ENCODE measurements at regions not wholly inside any gene's neighbourhood (a gene's known extent, or its start where the extent isn't known, plus 50 kb on each side); places are given as distances from the start of the nearest gene placed in this dataset.

DNA sequence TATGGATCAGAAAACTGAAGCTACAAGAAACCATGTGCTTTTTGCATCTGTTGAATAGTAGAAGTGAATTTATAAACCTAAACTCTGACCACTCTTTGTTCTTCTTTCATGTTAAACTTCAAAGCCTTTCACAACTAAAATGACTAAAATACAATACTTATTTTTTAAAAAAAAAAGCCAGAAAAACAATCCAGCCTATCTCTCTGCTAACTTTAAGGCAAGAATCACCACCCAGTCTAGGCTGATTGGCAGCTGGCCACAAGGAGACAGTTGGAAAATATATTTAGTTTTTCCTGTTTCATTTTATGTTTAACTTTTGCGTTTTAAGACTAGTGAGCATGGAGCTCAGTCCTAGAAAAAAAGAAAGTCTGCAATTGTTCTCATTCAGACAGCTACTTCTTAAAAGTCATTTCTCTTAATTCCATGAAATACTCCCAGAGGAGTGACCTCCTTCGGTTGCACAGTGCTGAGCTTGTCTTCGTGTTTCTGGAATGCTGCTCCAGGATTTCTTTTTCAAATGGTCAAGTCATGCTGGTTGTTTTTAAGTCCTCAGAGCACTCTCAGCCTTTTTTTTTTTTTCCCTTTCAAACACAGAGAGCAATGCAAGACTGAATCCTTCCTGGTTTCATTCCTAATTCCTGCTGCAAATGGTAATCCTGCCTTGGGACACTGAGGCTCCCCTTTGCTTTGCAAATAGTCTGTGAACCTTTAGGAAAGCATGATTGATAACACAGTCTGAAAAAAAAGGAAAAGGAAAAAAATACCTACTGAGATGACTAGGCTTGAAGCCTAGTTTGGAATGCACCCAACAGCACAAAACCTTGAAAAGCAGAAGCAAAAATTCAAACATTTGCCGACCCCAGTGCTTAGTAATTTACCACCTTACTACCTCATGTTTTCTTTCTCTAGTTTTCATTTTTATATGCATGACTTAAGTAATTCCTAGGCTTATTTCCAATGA lies 233.3 kb upstream of the DAAM1 start (continued):
- TF ChIP-seq, protein P1, sequence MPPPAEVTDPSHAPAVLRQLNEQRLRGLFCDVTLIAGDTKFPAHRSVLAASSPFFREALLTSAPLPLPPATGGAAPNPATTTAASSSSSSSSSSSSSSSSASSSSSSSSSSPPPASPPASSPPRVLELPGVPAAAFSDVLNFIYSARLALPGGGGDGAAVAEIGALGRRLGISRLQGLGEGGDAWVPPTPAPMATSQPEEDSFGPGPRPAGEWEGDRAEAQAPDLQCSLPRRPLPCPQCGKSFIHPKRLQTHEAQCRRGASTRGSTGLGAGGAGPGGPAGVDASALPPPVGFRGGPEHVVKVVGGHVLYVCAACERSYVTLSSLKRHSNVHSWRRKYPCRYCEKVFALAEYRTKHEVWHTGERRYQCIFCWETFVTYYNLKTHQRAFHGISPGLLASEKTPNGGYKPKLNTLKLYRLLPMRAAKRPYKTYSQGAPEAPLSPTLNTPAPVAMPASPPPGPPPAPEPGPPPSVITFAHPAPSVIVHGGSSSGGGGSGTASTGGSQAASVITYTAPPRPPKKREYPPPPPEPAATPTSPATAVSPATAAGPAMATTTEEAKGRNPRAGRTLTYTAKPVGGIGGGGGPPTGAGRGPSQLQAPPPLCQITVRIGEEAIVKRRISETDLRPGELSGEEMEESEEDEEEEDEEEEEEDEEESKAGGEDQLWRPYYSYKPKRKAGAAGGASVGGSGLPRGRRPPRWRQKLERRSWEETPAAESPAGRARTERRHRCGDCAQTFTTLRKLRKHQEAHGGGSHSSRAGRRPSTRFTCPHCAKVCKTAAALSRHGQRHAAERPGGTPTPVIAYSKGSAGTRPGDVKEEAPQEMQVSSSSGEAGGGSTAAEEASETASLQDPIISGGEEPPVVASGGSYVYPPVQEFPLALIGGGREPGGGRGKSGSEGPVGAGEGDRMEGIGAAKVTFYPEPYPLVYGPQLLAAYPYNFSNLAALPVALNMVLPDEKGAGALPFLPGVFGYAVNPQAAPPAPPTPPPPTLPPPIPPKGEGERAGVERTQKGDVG (CRISPR knock-in tag; IDR thresholded peaks at IDR 0.05), result no peak
- TF ChIP-seq JUND (IDR thresholded peaks at IDR 0.05; ENCODE audit: low read depth, low read length) (0 out of 2 replicates have a peak, but pooled peaks have one; percentile 43), SUPT20H (IDR thresholded peaks at IDR 0.05; ENCODE audit: borderline replicate concordance, control insufficient read depth, low read depth, low read length) (no peak), POLR2AphosphoS5 (IDR thresholded peaks at IDR 0.05; ENCODE audit: low read length) (no peak), YY1 (IDR thresholded peaks at IDR 0.05; ENCODE audit: low read depth, low read length) (no peak), NRF1 (conservative IDR thresholded peaks at IDR 0.05; ENCODE audit: low read depth, low read length) (no peak), DPF2 (IDR thresholded peaks at IDR 0.05) (peak; percentile 65), TAF1 (IDR thresholded peaks at IDR 0.05; ENCODE audit: borderline replicate concordance, low read depth, low read length) (no peak), RB1 (IDR thresholded peaks at IDR 0.05; ENCODE audit: borderline replicate concordance) (no peak), HDAC6 (IDR thresholded peaks at IDR 0.05; ENCODE audit: unreplicated experiment) (no peak), HDGF (IDR thresholded peaks at IDR 0.05) (no peak)
- TF ChIP-seq, protein P2, sequence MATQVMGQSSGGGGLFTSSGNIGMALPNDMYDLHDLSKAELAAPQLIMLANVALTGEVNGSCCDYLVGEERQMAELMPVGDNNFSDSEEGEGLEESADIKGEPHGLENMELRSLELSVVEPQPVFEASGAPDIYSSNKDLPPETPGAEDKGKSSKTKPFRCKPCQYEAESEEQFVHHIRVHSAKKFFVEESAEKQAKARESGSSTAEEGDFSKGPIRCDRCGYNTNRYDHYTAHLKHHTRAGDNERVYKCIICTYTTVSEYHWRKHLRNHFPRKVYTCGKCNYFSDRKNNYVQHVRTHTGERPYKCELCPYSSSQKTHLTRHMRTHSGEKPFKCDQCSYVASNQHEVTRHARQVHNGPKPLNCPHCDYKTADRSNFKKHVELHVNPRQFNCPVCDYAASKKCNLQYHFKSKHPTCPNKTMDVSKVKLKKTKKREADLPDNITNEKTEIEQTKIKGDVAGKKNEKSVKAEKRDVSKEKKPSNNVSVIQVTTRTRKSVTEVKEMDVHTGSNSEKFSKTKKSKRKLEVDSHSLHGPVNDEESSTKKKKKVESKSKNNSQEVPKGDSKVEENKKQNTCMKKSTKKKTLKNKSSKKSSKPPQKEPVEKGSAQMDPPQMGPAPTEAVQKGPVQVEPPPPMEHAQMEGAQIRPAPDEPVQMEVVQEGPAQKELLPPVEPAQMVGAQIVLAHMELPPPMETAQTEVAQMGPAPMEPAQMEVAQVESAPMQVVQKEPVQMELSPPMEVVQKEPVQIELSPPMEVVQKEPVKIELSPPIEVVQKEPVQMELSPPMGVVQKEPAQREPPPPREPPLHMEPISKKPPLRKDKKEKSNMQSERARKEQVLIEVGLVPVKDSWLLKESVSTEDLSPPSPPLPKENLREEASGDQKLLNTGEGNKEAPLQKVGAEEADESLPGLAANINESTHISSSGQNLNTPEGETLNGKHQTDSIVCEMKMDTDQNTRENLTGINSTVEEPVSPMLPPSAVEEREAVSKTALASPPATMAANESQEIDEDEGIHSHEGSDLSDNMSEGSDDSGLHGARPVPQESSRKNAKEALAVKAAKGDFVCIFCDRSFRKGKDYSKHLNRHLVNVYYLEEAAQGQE (IDR thresholded peaks at IDR 0.05; ENCODE audit: low read depth, low read length), result no peak
- TF ChIP-seq, protein P3, sequence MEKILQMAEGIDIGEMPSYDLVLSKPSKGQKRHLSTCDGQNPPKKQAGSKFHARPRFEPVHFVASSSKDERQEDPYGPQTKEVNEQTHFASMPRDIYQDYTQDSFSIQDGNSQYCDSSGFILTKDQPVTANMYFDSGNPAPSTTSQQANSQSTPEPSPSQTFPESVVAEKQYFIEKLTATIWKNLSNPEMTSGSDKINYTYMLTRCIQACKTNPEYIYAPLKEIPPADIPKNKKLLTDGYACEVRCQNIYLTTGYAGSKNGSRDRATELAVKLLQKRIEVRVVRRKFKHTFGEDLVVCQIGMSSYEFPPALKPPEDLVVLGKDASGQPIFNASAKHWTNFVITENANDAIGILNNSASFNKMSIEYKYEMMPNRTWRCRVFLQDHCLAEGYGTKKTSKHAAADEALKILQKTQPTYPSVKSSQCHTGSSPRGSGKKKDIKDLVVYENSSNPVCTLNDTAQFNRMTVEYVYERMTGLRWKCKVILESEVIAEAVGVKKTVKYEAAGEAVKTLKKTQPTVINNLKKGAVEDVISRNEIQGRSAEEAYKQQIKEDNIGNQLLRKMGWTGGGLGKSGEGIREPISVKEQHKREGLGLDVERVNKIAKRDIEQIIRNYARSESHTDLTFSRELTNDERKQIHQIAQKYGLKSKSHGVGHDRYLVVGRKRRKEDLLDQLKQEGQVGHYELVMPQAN (conservative IDR thresholded peaks at IDR 0.05), result 0 out of 2 replicates have a peak, but pooled peaks have one; percentile 31
- TF ChIP-seq, protein P4, sequence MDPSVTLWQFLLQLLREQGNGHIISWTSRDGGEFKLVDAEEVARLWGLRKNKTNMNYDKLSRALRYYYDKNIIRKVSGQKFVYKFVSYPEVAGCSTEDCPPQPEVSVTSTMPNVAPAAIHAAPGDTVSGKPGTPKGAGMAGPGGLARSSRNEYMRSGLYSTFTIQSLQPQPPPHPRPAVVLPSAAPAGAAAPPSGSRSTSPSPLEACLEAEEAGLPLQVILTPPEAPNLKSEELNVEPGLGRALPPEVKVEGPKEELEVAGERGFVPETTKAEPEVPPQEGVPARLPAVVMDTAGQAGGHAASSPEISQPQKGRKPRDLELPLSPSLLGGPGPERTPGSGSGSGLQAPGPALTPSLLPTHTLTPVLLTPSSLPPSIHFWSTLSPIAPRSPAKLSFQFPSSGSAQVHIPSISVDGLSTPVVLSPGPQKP (IDR thresholded peaks at IDR 0.05; ENCODE audit: low read depth, low read length), result no peak
- TF ChIP-seq, protein P5, sequence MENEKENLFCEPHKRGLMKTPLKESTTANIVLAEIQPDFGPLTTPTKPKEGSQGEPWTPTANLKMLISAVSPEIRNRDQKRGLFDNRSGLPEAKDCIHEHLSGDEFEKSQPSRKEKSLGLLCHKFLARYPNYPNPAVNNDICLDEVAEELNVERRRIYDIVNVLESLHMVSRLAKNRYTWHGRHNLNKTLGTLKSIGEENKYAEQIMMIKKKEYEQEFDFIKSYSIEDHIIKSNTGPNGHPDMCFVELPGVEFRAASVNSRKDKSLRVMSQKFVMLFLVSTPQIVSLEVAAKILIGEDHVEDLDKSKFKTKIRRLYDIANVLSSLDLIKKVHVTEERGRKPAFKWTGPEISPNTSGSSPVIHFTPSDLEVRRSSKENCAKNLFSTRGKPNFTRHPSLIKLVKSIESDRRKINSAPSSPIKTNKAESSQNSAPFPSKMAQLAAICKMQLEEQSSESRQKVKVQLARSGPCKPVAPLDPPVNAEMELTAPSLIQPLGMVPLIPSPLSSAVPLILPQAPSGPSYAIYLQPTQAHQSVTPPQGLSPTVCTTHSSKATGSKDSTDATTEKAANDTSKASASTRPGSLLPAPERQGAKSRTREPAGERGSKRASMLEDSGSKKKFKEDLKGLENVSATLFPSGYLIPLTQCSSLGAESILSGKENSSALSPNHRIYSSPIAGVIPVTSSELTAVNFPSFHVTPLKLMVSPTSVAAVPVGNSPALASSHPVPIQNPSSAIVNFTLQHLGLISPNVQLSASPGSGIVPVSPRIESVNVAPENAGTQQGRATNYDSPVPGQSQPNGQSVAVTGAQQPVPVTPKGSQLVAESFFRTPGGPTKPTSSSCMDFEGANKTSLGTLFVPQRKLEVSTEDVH (IDR thresholded peaks at IDR 0.05; ENCODE audit: low read depth, partially characterized antibody), result no peak

All from GM12878 (cell line).